GM19372 (cell line): ENCODE measurements at regions not wholly inside any gene's neighbourhood (a gene's known extent, or its start where the extent isn't known, plus 50 kb on each side); places are given as distances from the start of the nearest gene placed in this dataset.

Experiments
- ATAC-seq: cut with Tn5 transposase; IDR thresholded peaks from one replicate; pipeline ENCODE4 v1.9.1; 2021; ENCODE audit warnings: mild to moderate bottlenecking, low read depth, moderate library complexity; ENCODE audit not compliant: unreplicated experiment

- no peak for ATAC-seq
Measured at GRCh38 chr9:115945009-115945431, 208.6 kb upstream of the PAPPA start.

- ATAC-seq, result no peak
Measured at GRCh38 chr9:115946530-115946929, 207.1 kb upstream of the PAPPA start.

GRCh38 chr9:115951977-115952376 lies 201.6 kb upstream of the PAPPA start:
- no peak for ATAC-seq

- no peak for ATAC-seq
Measured at GRCh38 chr9:115952430-115953292, 200.9 kb upstream of the PAPPA start.

GRCh38 chr9:115956371-115956770 lies 197.2 kb upstream of the PAPPA start:
- ATAC-seq, result no peak

- no peak for ATAC-seq
Measured at GRCh38 chr9:115957585-115957984, 196.0 kb upstream of the PAPPA start.

GRCh38 chr9:115964710-115965347 lies 188.8 kb upstream of the PAPPA start:
- no peak for ATAC-seq

- ATAC-seq, result no peak
Measured at GRCh38 chr9:115966660-115967059, 186.9 kb upstream of the PAPPA start.

- ATAC-seq, result no peak
Measured at GRCh38 chr9:115969096-115969495, 184.5 kb upstream of the PAPPA start.

- no peak for ATAC-seq
Measured at GRCh38 chr9:115972362-115972761, 181.2 kb upstream of the PAPPA start.

GRCh38 chr9:115972843-115973595 lies 180.6 kb upstream of the PAPPA start:
- ATAC-seq, result no peak

- no peak for ATAC-seq
Measured at GRCh38 chr9:115976781-115977180, 176.8 kb upstream of the PAPPA start.

GRCh38 chr9:115978091-115978490 lies 175.5 kb upstream of the PAPPA start:
- no peak for ATAC-seq

GRCh38 chr9:115978659-115979096 lies 174.9 kb upstream of the PAPPA start:
- no peak for ATAC-seq

- ATAC-seq, result no peak
Measured at GRCh38 chr9:115980054-115980453, 173.5 kb upstream of the PAPPA start.

- ATAC-seq, result no peak
Measured at GRCh38 chr9:115980502-115980901, 173.1 kb upstream of the PAPPA start.

- ATAC-seq, result no peak
Measured at GRCh38 chr9:115980976-115981375, 172.6 kb upstream of the PAPPA start.

- no peak for ATAC-seq
Measured at GRCh38 chr9:115983366-115983765, 170.2 kb upstream of the PAPPA start.

GRCh38 chr9:115985657-115986056 lies 167.9 kb upstream of the PAPPA start:
- ATAC-seq, result no peak

GRCh38 chr9:115986508-115986907 lies 167.1 kb upstream of the PAPPA start:
- ATAC-seq, result no peak

- no peak for ATAC-seq
Measured at GRCh38 chr9:115988701-115989100, 164.9 kb upstream of the PAPPA start.
